22Rv1 (cell line): ENCODE measurements at regions not wholly inside any gene's neighbourhood (a gene's known extent, or its start where the extent isn't known, plus 50 kb on each side); places are given as distances from the start of the nearest gene placed in this dataset.

Experiments
- CTCF ChIP-seq: fragments of 450-650 bp; IDR thresholded peaks from 2 replicates; pipeline ENCODE4 v1.5.1; 2017; ENCODE audit warnings: mild to moderate bottlenecking
- ZFX ChIP-seq: fragments of 450-650 bp; IDR thresholded peaks from 2 replicates; pipeline ENCODE4 v1.6.1; 2017; ENCODE audit warnings: antibody characterized with exemption, borderline replicate concordance

GRCh38 chr12:93204896-93205295 lies 172.8 kb upstream of the NUDT4 start:
- TF ChIP-seq CTCF (no peak), ZFX (no peak)
